Transverse colon (tissue), 4 donors: ENCODE measurements at regions not wholly inside any gene's neighbourhood (a gene's known extent, or its start where the extent isn't known, plus 50 kb on each side); places are given as distances from the start of the nearest gene placed in this dataset.

ENCODE experiments used
- DNase-seq: peaks from one replicate; pipeline ENCODE4 v3.0.0-alpha.2; 2019
- H3K27ac ChIP-seq, 4 donors: fragments of 200-600 bp; sonication (generic); 2 replicates each; pipeline ENCODE4 v1.5.1; 2016 to 2018; ENCODE audit warnings: inconsistent platforms in 4 of 4
- H3K27me3 ChIP-seq: fragments of 200-600 bp; sonication (generic); 2 replicates; pipeline ENCODE4 v1.5.1; 2017; ENCODE audit warnings: inconsistent platforms
- H3K36me3 ChIP-seq, 4 donors: fragments of 200-600 bp; sonication (generic); 2 replicates each; pipeline ENCODE4 v1.5.1; 2017 to 2019; ENCODE audit warnings: inconsistent platforms in 4 of 4
- H3K4me1 ChIP-seq, 4 donors: fragments of 200-600 bp; sonication (generic); 2 replicates each; pipeline ENCODE4 v1.5.1; 2017 to 2020; ENCODE audit warnings: inconsistent platforms in 4 of 4
- H3K4me3 ChIP-seq, 4 donors: fragments of 200-600 bp; sonication (generic); 1 replicate in 1 of 4; 2 replicates in 3 of 4; pipeline versions ENCODE4 v1.5.1 to v1.6.1; 2017 to 2019; ENCODE audit warnings: inconsistent platforms in 4 of 4
- H3K9me3 ChIP-seq, 2 donors: fragments of 200-600 bp; sonication (generic); 2 replicates each; pipeline ENCODE4 v1.5.1; 2017 to 2019; ENCODE audit warnings: inconsistent platforms in 2 of 2
- EP300 ChIP-seq: sonication (generic); formaldehyde crosslinking; IDR thresholded peaks from one replicate; pipeline ENCODE4 v1.6.1; 2017; ENCODE audit warnings: antibody characterized with exemption, low read depth
- POLR2A ChIP-seq: fragments of 450-650 bp; IDR thresholded peaks from one replicate; pipeline ENCODE4 v1.6.1; 2016; ENCODE audit warnings: antibody characterized with exemption, mild to moderate bottlenecking, moderate library complexity
- POLR2AphosphoS5 ChIP-seq, 3 donors: sonication (generic); formaldehyde crosslinking; IDR thresholded peaks; one replicate each; pipeline ENCODE4 v1.6.1; 2016; ENCODE audit warnings: antibody characterized with exemption in 3 of 3
- whole genome bisulfite sequencing, 2 donors: methylation state at CpG; one replicate each; pipeline ENCODE4 v1.1.5; 2018; ENCODE audit warnings: low coverage in 1 of 2; 5-methylcytosine and 5-hydroxymethylcytosine counted together
- in situ Hi-C, 4 donors: fragments of 200-750 bp; cut with MboI; loops; one replicate each; pipeline versions ENCODE4 v1.15.0 to v1.15.1; 2017; ENCODE audit warnings: low sequenced_read_pairs in 3 of 4, low pct_ligation_motif_present in 1 of 4, low pct_unique_long_range_greater_than_20kb in 1 of 4
- intact Hi-C: fragments of 100-400 bp; cut with DNase I; formaldehyde crosslinking; loops from one replicate; pipeline ENCODE4 v1.15.1; 2023; ENCODE audit warnings: low total_unique reads
- TF ChIP-seq, protein P1 (sequence below), 5 experiments: fragments of 200-600 bp in 3 of 5; fragments of 450-650 bp in 2 of 5; sonication (generic) in 3 of 5; IDR thresholded peaks; 1 replicate in 2 of 5; 2 replicates in 3 of 5; pipeline ENCODE4 v1.5.1; 2016 to 2017; ENCODE audit warnings: antibody characterized with exemption in 5 of 5, inconsistent platforms in 3 of 5, mild to moderate bottlenecking in 2 of 5, moderate library complexity in 1 of 5

DNA sequence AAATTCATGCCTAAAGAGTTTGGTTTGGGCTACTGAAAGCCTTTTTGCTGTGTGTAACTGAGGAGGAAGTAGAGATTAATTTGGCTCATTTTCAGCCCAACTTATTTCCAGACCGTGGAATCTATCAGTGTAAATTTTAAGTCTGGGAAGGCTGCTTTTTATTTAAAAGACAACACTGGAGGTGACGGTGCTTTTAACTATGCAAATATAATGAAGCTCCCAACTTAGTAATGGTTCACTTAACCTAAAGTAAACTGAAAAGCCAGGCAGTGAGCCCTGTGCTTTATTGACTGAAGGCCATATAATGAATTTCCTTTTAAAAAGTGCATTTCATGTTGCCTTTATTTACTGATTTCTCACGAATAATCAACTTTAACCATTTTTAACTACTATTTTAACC lies 127.2 kb downstream of the NPY start:
- in situ Hi-C loops, result loop anchor here in 2 of 4 donors (25.0 kb wide), 1 partner anchor 251 kb away; no protein-coding TSS in a partner anchor
- no peak overlapping the region for H3K4me3 ChIP-seq
- no peaks in the 10 kb centered on the region for H3K27me3 ChIP-seq
- no peak overlapping the region for H3K27ac ChIP-seq
- intact Hi-C loops, result no loop called here
- no peaks in the 10 kb centered on the region for H3K9me3 ChIP-seq
- WGBS, 2 donors, result 24 to 52% methylated on average over 3 of the region's 3 CpGs
- TF ChIP-seq POLR2A, result no peak
- TF ChIP-seq POLR2AphosphoS5 (IDR thresholded peaks at IDR 0.05), result no peak
- TF ChIP-seq EP300, result no peak
- TF ChIP-seq, protein P1, sequence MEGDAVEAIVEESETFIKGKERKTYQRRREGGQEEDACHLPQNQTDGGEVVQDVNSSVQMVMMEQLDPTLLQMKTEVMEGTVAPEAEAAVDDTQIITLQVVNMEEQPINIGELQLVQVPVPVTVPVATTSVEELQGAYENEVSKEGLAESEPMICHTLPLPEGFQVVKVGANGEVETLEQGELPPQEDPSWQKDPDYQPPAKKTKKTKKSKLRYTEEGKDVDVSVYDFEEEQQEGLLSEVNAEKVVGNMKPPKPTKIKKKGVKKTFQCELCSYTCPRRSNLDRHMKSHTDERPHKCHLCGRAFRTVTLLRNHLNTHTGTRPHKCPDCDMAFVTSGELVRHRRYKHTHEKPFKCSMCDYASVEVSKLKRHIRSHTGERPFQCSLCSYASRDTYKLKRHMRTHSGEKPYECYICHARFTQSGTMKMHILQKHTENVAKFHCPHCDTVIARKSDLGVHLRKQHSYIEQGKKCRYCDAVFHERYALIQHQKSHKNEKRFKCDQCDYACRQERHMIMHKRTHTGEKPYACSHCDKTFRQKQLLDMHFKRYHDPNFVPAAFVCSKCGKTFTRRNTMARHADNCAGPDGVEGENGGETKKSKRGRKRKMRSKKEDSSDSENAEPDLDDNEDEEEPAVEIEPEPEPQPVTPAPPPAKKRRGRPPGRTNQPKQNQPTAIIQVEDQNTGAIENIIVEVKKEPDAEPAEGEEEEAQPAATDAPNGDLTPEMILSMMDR (IDR thresholded peaks at IDR 0.05), result no peak
- DNase-seq, result no peak
- no peaks in the 10 kb centered on the region for H3K4me1 ChIP-seq
- H3K36me3 ChIP-seq, result no peaks in the 10 kb centered on the region

DNA sequence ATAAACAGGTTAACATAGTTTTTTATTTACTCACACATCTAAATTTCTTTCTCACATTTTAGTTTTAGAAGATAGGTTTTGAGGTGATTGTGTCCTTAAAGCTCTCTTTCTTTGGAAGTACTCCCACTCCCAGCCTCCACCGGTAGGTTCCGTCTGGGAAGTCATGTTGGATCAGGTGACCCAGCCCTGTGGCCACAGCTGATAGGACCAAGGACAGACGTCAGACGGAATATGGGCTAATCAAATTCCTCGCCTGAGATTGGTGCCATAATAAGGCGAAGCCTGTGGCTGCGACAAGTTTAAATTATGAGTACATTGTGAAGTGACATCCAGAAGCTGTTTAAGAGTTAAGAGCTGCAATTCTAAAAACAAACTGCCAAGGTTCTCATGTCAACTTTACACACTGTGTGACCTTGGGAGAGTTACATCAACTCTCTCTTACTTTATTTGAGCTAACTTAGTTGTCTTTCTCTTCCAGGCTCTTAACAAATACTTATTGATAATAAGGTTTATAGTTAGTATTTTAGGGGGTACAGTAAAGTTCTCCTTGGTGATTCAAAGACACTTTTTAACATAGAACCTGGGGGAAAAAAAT lies 133.6 kb downstream of the NPY start:
- no peak for DNase-seq
- intact Hi-C loops, result no loop called here
- Histone ChIP-seq H3K9me3 (no peaks in the 10 kb centered on the region), H3K4me1 (no peaks in the 10 kb centered on the region), H3K27ac (no peak overlapping the region), H3K4me3 (no peak overlapping the region), H3K27me3 (no peaks in the 10 kb centered on the region), H3K36me3 (no peaks in the 10 kb centered on the region)
- WGBS, 2 donors, result 74 to 81% methylated on average over 6 to 7 of the region's 7 CpGs
- TF ChIP-seq EP300, result no peak
- TF ChIP-seq, protein P1 (IDR thresholded peaks at IDR 0.05), result no peak
- in situ Hi-C loops, result loop anchor here in 2 of 4 donors (25.0 kb wide), 1 partner anchor 245 kb away; no protein-coding TSS in a partner anchor

DNA sequence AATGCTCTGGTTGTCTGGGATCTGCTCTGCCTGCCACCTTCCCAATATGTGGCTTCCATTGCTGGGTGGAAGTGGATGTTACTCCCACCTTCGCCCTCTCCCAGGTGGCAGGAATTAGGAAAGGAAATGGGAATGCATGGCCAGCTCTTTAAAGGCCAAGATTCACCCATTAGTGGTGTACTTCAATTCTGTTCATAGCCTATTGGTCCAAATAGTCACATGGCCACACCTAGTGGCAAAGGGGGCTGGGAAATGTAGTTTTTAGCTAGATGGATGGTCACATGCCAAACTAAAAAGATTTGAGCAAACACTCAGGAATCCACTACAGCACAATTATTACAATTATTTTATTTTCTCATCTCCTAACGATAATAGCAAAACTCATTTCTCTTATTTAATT lies 135.1 kb downstream of the NPY start:
- no peak for DNase-seq
- no peak overlapping the region for H3K4me3 ChIP-seq
- no peaks in the 10 kb centered on the region for H3K27me3 ChIP-seq
- TF ChIP-seq EP300 (no peak), POLR2A (no peak), POLR2AphosphoS5 (IDR thresholded peaks at IDR 0.05) (no peak)
- TF ChIP-seq, protein P1 (IDR thresholded peaks at IDR 0.05), result no peak
- no peaks in the 10 kb centered on the region for H3K9me3 ChIP-seq
- intact Hi-C loops (no loop called here), in situ Hi-C loops (loop anchor here in 2 of 4 donors (25.0 kb wide), 1 partner anchor 243 kb away; no protein-coding TSS in a partner anchor)
- 90 to 95% methylated on average over 2 of the region's 2 CpGs for WGBS, 2 donors
- no peak overlapping the region for H3K27ac ChIP-seq
- no peaks in the 10 kb centered on the region for H3K36me3 ChIP-seq
- no peaks in the 10 kb centered on the region for H3K4me1 ChIP-seq

DNA sequence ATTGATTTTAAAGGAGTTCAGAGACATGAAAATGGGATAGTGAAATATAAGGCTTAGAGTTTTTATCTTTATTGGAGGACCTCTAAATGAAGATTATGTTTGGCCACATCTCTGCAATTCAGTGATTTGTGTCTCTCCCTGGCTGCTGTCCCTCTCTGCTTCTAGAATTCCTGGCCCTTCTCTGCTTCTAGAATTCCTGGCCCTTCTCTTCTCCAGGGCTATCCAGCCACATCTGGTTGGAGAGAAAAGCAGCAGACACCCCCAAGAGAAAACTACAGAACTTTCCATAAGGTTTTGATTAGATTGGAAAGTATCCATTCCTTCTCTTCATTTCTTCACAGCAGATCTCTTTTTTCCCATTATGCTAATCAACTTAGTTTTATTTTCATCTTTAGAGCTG lies 135.5 kb downstream of the NPY start:
- no peak overlapping the region for H3K4me3 ChIP-seq
- no peaks in the 10 kb centered on the region for H3K4me1 ChIP-seq
- in situ Hi-C loops (loop anchor here in 2 of 4 donors (25.0 kb wide), 1 partner anchor 243 kb away; no protein-coding TSS in a partner anchor), intact Hi-C loops (no loop called here)
- H3K27ac ChIP-seq, result no peak overlapping the region
- no peak for DNase-seq
- no peaks in the 10 kb centered on the region for H3K36me3 ChIP-seq
- no peaks in the 10 kb centered on the region for H3K9me3 ChIP-seq
- TF ChIP-seq POLR2AphosphoS5 (IDR thresholded peaks at IDR 0.05) (no peak), POLR2A (no peak), EP300 (no peak)
- TF ChIP-seq, protein P1 (IDR thresholded peaks at IDR 0.05), result no peak
- no peaks in the 10 kb centered on the region for H3K27me3 ChIP-seq
